GM12891 (cell line): ENCODE measurements at regions not wholly inside any gene's neighbourhood (a gene's known extent, or its start where the extent isn't known, plus 50 kb on each side); places are given as distances from the start of the nearest gene placed in this dataset.

Source experiments
- POLR2A ChIP-seq: IDR thresholded peaks from 2 replicates; pipeline ENCODE4 v1.6.1; 2011; ENCODE audit warnings: low read depth, low read length, control low read depth
- POLR2AphosphoS5 ChIP-seq: IDR thresholded peaks from 2 replicates; pipeline ENCODE4 v1.6.1; 2011; ENCODE audit warnings: low read depth, low read length, control low read depth
- POU2F2 ChIP-seq: IDR thresholded peaks from 2 replicates; pipeline ENCODE4 v1.6.1; 2011; ENCODE audit warnings: low read depth, mild to moderate bottlenecking, control low read depth, low read length, moderate library complexity
- SPI1 ChIP-seq: IDR thresholded peaks from 2 replicates; pipeline ENCODE4 v1.6.1; 2011; ENCODE audit warnings: low read depth, low read length, control low read depth
- TAF1 ChIP-seq: IDR thresholded peaks from 2 replicates; pipeline ENCODE4 v1.6.1; 2011; ENCODE audit warnings: low read depth, low read length, control low read depth

DNA sequence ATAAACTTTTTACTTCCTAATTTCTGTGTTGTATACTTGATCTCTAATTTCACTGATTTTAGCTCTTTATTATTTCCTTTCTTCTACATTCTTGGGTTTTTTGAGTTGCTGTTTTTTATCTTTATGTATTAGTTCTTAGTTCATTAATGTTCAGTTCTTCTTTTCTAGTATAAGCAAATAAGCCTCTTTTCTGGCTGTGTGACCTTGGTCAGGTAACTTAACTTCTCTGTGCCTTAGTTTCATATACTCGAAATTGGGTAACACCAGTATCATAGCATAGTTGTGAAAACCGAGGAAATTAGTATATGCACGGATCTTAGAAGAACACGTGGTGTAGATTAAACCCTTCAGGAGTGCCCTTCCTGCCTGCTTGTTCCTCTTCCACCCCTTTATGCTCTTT is 130.2 kb upstream of the C1QTNF9B start:
- TF ChIP-seq SPI1 (no peak), TAF1 (no peak), POLR2A (no peak), POLR2AphosphoS5 (no peak), POU2F2 (no peak)
